Duodenal mucosa (tissue), 2 donors: ENCODE measurements at regions not wholly inside any gene's neighbourhood (a gene's known extent, or its start where the extent isn't known, plus 50 kb on each side); places are given as distances from the start of the nearest gene placed in this dataset.
"Not testable (repeated sequence)": the region's sequence is repeated elsewhere in the genome, so short reads cannot be mapped to it uniquely, and the experiment has no call there.

Experiments
- H3K27ac ChIP-seq: one replicate; pipeline ENCODE4 v1.7.0; 2013; ENCODE audit warnings: low read depth, low read length
- H3K27me3 ChIP-seq, 2 donors: one replicate each; pipeline ENCODE4 v1.7.0; 2013; ENCODE audit warnings: low read length in 2 of 2, control low read depth in 1 of 2; ENCODE audit not compliant: insufficient read depth in 2 of 2, control insufficient read depth in 1 of 2
- H3K36me3 ChIP-seq, 2 donors: one replicate each; pipeline ENCODE4 v1.7.0; 2013; ENCODE audit warnings: low read length in 2 of 2, control low read depth in 1 of 2; ENCODE audit not compliant: insufficient read depth in 2 of 2, control insufficient read depth in 1 of 2
- H3K4me1 ChIP-seq, 2 donors: one replicate each; pipeline ENCODE4 v1.7.0; 2013; ENCODE audit warnings: low read length in 2 of 2, control low read depth in 1 of 2; ENCODE audit not compliant: insufficient read depth in 2 of 2, control insufficient read depth in 1 of 2
- H3K4me3 ChIP-seq, 2 donors: one replicate each; pipeline ENCODE4 v1.7.0; 2013; ENCODE audit warnings: low read length in 2 of 2, low read depth in 1 of 2
- H3K9ac ChIP-seq, 2 donors: one replicate each; pipeline ENCODE4 v1.7.0; 2013; ENCODE audit warnings: low read length in 2 of 2, low read depth in 1 of 2
- H3K9me3 ChIP-seq, 2 donors: one replicate each; pipeline ENCODE4 v1.7.0; 2013; ENCODE audit warnings: low read length in 2 of 2, control low read depth in 1 of 2; ENCODE audit not compliant: control insufficient read depth in 1 of 2

GRCh38 chr6:11459079-11459610 lies 78.4 kb upstream of the TMEM170B start:
- Histone ChIP-seq H3K4me3 (no peak overlapping the region), H3K27me3 (no peaks in the 10 kb centered on the region), H3K4me1 (peaks cover 7 to 15% of the 10 kb centered on the region in 2 donors), H3K9ac (no peak overlapping the region), H3K36me3 (no peaks in the 10 kb centered on the region), H3K27ac (no peak overlapping the region), H3K9me3 (no peaks in the 10 kb centered on the region)

GRCh38 chr6:11458509-11458908 lies 79.0 kb upstream of the TMEM170B start:
- Histone ChIP-seq H3K4me3 (no peak overlapping the region), H3K4me1 (peaks cover 7 to 15% of the 10 kb centered on the region in 2 donors), H3K27me3 (no peaks in the 10 kb centered on the region), H3K36me3 (no peaks in the 10 kb centered on the region), H3K9ac (no peak overlapping the region), H3K27ac (no peak overlapping the region), H3K9me3 (no peaks in the 10 kb centered on the region)

DNA sequence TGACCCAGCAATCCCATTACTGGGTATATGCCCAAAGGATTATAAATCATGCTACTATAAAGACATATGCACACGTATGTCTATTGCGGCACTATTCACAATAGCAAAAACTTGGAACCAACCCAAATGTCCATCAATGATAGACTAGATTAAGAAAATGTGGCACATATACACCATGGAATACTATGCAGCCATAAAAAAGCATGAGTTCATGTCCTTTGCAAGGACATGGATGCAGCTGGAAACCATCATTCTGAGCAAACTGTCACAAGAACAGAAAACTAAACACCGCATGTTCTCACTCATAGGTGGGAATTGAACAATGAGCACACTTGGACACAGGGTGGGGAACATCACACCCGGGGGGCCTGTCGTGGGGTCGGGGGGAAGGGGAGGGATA lies 80.1 kb upstream of the TMEM170B start:
- not testable (repeated sequence) for H3K36me3 ChIP-seq, H3K4me3 ChIP-seq, H3K27me3 ChIP-seq, H3K9ac ChIP-seq, H3K9me3 ChIP-seq, H3K27ac ChIP-seq
- peaks cover 7 to 15% of the 10 kb centered on the region in 2 donors for H3K4me1 ChIP-seq

DNA sequence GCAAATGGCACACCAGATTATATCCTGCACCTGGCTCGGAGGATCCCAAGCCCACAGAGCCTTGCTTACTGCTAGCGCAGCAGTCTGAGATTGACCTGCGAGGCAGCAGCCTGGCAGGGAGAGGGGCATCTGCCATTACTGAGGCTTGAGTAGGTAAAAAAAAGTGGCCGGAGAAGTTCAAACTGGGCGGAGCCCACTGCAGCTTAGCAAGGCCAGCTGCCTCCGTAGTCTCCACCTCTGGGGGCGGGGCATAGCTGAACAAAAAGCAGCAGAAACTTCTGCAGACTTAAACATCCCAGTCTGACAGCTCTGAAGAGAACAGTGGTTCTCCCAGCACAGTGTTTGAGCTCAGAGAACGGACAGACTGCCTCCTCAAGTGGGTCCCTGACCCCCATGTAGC lies 85.4 kb upstream of the TMEM170B start:
- H3K9me3 ChIP-seq, H3K4me3 ChIP-seq, H3K4me1 ChIP-seq, H3K27ac ChIP-seq, H3K36me3 ChIP-seq, H3K27me3 ChIP-seq, H3K9ac ChIP-seq: not testable (repeated sequence)

GRCh38 chr6:11450037-11450436 lies 87.5 kb upstream of the TMEM170B start:
- Histone ChIP-seq H3K27ac (no peak overlapping the region), H3K9me3 (no peaks in the 10 kb centered on the region), H3K4me1 (no peaks in the 10 kb centered on the region), H3K9ac (no peak overlapping the region), H3K4me3 (no peak overlapping the region), H3K27me3 (no peaks in the 10 kb centered on the region), H3K36me3 (no peaks in the 10 kb centered on the region)

GRCh38 chr6:11449408-11449807 lies 88.1 kb upstream of the TMEM170B start:
- Histone ChIP-seq H3K9ac (no peak overlapping the region), H3K27me3 (no peaks in the 10 kb centered on the region), H3K36me3 (no peaks in the 10 kb centered on the region), H3K4me3 (no peak overlapping the region), H3K4me1 (no peaks in the 10 kb centered on the region), H3K27ac (no peak overlapping the region), H3K9me3 (no peaks in the 10 kb centered on the region)

DNA sequence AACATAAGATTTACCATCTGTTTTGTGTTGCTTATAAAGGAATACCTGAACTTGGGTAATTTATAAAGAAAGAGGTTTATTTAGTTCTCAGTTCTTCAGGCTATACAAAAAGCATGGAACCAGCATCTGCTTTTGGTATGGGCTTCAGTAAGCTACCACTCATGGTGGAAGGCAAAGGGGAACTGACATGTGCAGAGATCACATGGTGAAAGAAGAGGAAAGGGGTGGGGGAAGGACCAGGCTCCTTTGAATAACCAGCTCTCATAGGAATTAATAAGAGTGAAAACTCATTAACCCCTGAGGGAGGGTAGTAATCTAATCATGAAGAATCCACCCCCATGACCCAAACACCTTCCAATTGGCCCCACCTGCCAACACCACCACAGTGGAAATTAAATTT lies 89.5 kb upstream of the TMEM170B start:
- Histone ChIP-seq H3K9ac (no peak overlapping the region), H3K36me3 (no peaks in the 10 kb centered on the region), H3K9me3 (no peaks in the 10 kb centered on the region), H3K27ac (no peak overlapping the region), H3K27me3 (no peaks in the 10 kb centered on the region), H3K4me1 (no peaks in the 10 kb centered on the region), H3K4me3 (no peak overlapping the region)

- Histone ChIP-seq H3K27me3 (no peaks in the 10 kb centered on the region), H3K9me3 (no peaks in the 10 kb centered on the region), H3K4me3 (no peak overlapping the region), H3K27ac (no peak overlapping the region), H3K9ac (no peak overlapping the region), H3K4me1 (no peaks in the 10 kb centered on the region), H3K36me3 (no peaks in the 10 kb centered on the region)
Observed at GRCh38 chr6:11447265-11447664, 90.3 kb upstream of the TMEM170B start.

GRCh38 chr6:11445146-11445545 lies 92.4 kb upstream of the TMEM170B start:
- Histone ChIP-seq H3K27ac (no peak overlapping the region), H3K9ac (no peak overlapping the region), H3K27me3 (no peaks in the 10 kb centered on the region), H3K4me3 (no peak overlapping the region), H3K4me1 (no peaks in the 10 kb centered on the region), H3K9me3 (no peaks in the 10 kb centered on the region), H3K36me3 (no peaks in the 10 kb centered on the region)

GRCh38 chr6:11443125-11443524 lies 94.4 kb upstream of the TMEM170B start:
- not testable (repeated sequence) for H3K4me1 ChIP-seq

DNA sequence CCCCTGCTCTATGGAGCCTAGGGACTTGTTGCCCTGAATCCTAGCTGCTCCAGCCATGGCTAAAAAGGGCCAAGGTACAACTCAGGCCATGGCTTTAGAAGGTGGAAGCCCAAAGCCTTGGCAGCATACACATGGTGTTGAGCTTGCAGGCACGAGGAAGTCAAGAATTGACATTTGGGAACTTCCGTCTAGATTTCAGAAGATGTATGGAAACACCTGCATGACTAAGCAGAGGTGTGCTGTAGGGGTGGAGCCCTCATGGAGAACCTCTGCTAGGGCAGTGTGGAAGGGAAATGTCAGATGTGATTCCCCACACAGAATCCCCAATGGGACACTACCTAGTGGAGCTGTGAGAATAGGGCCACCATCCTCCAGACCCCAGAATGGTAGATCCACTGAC lies 95.1 kb upstream of the TMEM170B start:
- no peak overlapping the region for H3K27ac ChIP-seq
- H3K27me3 ChIP-seq = no peaks in the 10 kb centered on the region
- no peak overlapping the region for H3K4me3 ChIP-seq
- no peaks in the 10 kb centered on the region for H3K36me3 ChIP-seq
- H3K9ac ChIP-seq = no peak overlapping the region
- H3K9me3 ChIP-seq = no peaks in the 10 kb centered on the region
- peaks cover 0 to 4% of the 10 kb centered on the region in 2 donors for H3K4me1 ChIP-seq

More at GRCh38 chr6:11443125-11443524, 94.4 kb upstream of the TMEM170B start:
- H3K9ac ChIP-seq, H3K4me3 ChIP-seq, H3K27me3 ChIP-seq, H3K36me3 ChIP-seq, H3K9me3 ChIP-seq, H3K27ac ChIP-seq: not testable (repeated sequence)
